ENCODE measurements at regions not wholly inside any gene's neighbourhood (a gene's known extent, or its start where the extent isn't known, plus 50 kb on each side); places are given as distances from the start of the nearest gene placed in this dataset.
"Not testable (repeated sequence)": the region's sequence is repeated elsewhere in the genome, so short reads cannot be mapped to it uniquely, and the experiment has no call there.

DNA sequence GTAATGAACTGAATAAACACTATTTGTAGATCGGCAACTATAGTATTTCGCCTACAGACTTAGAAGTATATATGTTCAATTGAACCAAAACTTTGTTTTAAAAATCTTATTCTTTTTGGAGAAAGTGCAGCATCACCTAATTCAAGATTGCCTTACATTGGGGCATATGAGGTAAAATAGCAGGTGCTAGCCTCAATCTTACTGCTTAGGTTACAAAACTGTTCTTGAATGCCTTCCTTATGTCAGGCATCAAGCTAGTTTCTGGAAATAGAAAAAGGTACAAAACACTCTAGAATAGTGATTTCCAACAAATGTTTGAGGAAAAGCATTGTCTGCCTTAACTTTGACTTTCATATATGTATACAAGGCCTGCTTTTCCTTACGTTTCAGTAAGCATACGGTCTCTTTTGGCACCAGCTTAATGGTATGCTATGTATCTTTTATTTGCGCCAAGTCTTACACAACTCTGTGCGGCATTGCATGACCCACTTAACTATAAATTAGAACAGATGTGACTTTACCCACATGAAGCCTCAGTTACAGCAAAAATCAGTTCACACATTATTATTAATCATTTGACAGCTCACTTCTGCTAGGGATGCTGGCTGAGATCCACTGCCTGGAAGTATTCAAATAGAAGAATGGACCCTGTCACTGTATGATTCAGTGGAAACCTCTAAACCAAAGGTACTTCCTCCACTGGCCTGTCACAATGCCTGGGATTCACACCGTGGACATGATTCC lies 174.1 kb downstream of the PRELID2 start:
- no peak overlapping the region for H4K12ac ChIP-seq (ENCODE audit: low read depth, low read length)
- no peak overlapping the region for H3K4me3 ChIP-seq (ENCODE audit: low read depth, low read length)
- no peak overlapping the region for H3K18ac ChIP-seq (ENCODE audit: low read length)
- H4K8ac ChIP-seq (ENCODE audit: low read depth, low read length) = no peak overlapping the region
- no peaks in the 10 kb centered on the region for H3K79me1 ChIP-seq (ENCODE audit: low read length)
- H3K27ac ChIP-seq (ENCODE audit: low read depth, low read length) = no peak overlapping the region
- H3K79me2 ChIP-seq (ENCODE audit: control insufficient read depth, insufficient read depth, low read length, poor library complexity) = no peaks in the 10 kb centered on the region
- no peaks in the 10 kb centered on the region for H3K9me3 ChIP-seq (ENCODE audit: insufficient read depth, low read depth, low read length)
- H3K4me2 ChIP-seq (ENCODE audit: low read length) = no peak overlapping the region
- H2BK120ac ChIP-seq (ENCODE audit: insufficient read depth, low read length, poor library complexity) = no peak overlapping the region
- DNase-seq = no peak
- H3K4me1 ChIP-seq (ENCODE audit: control insufficient read depth in 1 of 2, insufficient read depth in 2 of 2, low read length in 2 of 2) = no peaks in the 10 kb centered on the region
- H4K91ac ChIP-seq (ENCODE audit: low read depth, low read length) = no peak overlapping the region
- WGBS (ENCODE audit: extremely low coverage, insufficient coverage, insufficient read length) = no CpG with 5 or more reads among the region's 7 CpGs
- no peak overlapping the region for H2AK5ac ChIP-seq (ENCODE audit: low read length)
- no peaks in the 10 kb centered on the region for H3K36me3 ChIP-seq (ENCODE audit: control insufficient read depth in 1 of 2, insufficient read depth in 2 of 2, low read length in 2 of 2)
- no peak overlapping the region for H2BK5ac ChIP-seq (ENCODE audit: low read depth, low read length, poor library complexity)
- no peak overlapping the region for H3K4ac ChIP-seq (ENCODE audit: low read depth, low read length)
- H2AFZ ChIP-seq (ENCODE audit: insufficient read depth, low read length, poor library complexity) = no peak overlapping the region
- no peaks in the 10 kb centered on the region for H3K27me3 ChIP-seq (ENCODE audit: insufficient read depth, low read length)
- H3K23ac ChIP-seq (ENCODE audit: low read length) = no peak overlapping the region
- H3K9ac ChIP-seq (ENCODE audit: low read length) = no peak overlapping the region
- no peak overlapping the region for H3K14ac ChIP-seq (ENCODE audit: low read length)
- no peak overlapping the region for H2BK12ac ChIP-seq (ENCODE audit: low read length)

DNA sequence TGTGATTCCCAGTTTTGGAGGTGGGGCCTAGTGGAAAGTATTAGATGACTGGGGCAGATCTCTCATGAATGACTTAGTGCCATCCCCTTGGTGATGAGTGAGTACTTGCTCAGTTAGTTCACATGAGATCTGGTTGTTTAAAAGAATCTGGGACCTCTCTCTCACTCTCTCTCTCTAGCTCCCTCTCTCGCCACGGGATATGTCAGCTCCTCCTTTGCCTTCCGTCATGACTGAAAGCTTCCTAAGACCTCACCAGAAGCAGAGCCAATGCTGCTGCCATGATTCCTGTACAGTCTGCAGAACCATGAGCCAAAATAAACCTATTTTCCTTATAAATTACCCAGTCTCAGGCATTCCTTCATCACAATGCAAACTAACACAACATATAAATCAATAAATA lies 176.7 kb downstream of the PRELID2 start:
- Histone ChIP-seq H2AFZ (ENCODE audit: insufficient read depth, low read length, poor library complexity) (no peak overlapping the region), H3K27ac (ENCODE audit: low read depth, low read length) (no peak overlapping the region), H3K27me3 (ENCODE audit: insufficient read depth, low read length) (no peaks in the 10 kb centered on the region), H2BK120ac (ENCODE audit: insufficient read depth, low read length, poor library complexity) (no peak overlapping the region), H3K4ac (ENCODE audit: low read depth, low read length) (no peak overlapping the region), H3K4me2 (ENCODE audit: low read length) (no peak overlapping the region), H4K91ac (ENCODE audit: low read depth, low read length) (no peak overlapping the region), H3K9me3 (ENCODE audit: insufficient read depth, low read depth, low read length) (no peaks in the 10 kb centered on the region), H3K23ac (ENCODE audit: low read length) (no peak overlapping the region), H3K14ac (ENCODE audit: low read length) (no peak overlapping the region), H3K4me1 (ENCODE audit: control insufficient read depth in 1 of 2, insufficient read depth in 2 of 2, low read length in 2 of 2) (no peaks in the 10 kb centered on the region), H3K9ac (ENCODE audit: low read length) (no peak overlapping the region), H3K4me3 (ENCODE audit: low read depth, low read length) (no peak overlapping the region), H4K8ac (ENCODE audit: low read depth, low read length) (no peak overlapping the region), H3K36me3 (ENCODE audit: control insufficient read depth in 1 of 2, insufficient read depth in 2 of 2, low read length in 2 of 2) (no peaks in the 10 kb centered on the region), H4K12ac (ENCODE audit: low read depth, low read length) (no peak overlapping the region), H2BK12ac (ENCODE audit: low read length) (no peak overlapping the region), H2BK5ac (ENCODE audit: low read depth, low read length, poor library complexity) (no peak overlapping the region), H3K79me1 (ENCODE audit: low read length) (no peaks in the 10 kb centered on the region), H2AK5ac (ENCODE audit: low read length) (no peak overlapping the region), H3K79me2 (ENCODE audit: control insufficient read depth, insufficient read depth, low read length, poor library complexity) (no peaks in the 10 kb centered on the region), H3K18ac (ENCODE audit: low read length) (no peak overlapping the region)
- WGBS (ENCODE audit: extremely low coverage, insufficient coverage, insufficient read length) = no CpG with 5 or more reads among the region's 3 CpGs
- no peak for DNase-seq

DNA sequence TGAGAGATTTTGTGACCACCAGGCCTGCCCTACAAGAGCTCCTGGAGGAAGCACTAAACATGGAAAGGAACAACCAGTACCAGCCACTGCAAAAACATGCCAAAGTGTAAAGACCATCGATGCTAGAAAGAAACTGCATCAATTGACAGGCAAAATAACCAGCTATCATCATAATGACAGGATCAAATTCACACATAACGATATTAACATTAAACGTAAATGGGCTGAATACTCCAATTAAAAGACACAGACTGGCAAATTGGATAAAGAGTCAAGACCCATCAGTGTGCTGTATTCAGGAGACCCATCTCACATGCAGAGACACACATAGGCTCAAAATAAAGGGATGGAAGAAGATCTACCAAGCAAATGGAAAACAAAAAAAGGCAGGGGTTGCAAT lies 182.4 kb downstream of the PRELID2 start:
- not testable (repeated sequence) for H4K8ac ChIP-seq (ENCODE audit: low read depth, low read length); H2BK120ac ChIP-seq (ENCODE audit: insufficient read depth, low read length, poor library complexity); H4K91ac ChIP-seq (ENCODE audit: low read depth, low read length); H3K14ac ChIP-seq (ENCODE audit: low read length); H2BK12ac ChIP-seq (ENCODE audit: low read length); H3K27ac ChIP-seq (ENCODE audit: low read depth, low read length); H2BK5ac ChIP-seq (ENCODE audit: low read depth, low read length, poor library complexity); H3K9me3 ChIP-seq (ENCODE audit: insufficient read depth, low read depth, low read length); H3K27me3 ChIP-seq (ENCODE audit: insufficient read depth, low read length); H3K4me2 ChIP-seq (ENCODE audit: low read length); H4K12ac ChIP-seq (ENCODE audit: low read depth, low read length); H3K4me1 ChIP-seq (ENCODE audit: control insufficient read depth in 1 of 2, insufficient read depth in 2 of 2, low read length in 2 of 2); H2AK5ac ChIP-seq (ENCODE audit: low read length); H3K9ac ChIP-seq (ENCODE audit: low read length); H3K36me3 ChIP-seq (ENCODE audit: control insufficient read depth in 1 of 2, insufficient read depth in 2 of 2, low read length in 2 of 2); H3K79me2 ChIP-seq (ENCODE audit: control insufficient read depth, insufficient read depth, low read length, poor library complexity); H2AFZ ChIP-seq (ENCODE audit: insufficient read depth, low read length, poor library complexity); H3K4ac ChIP-seq (ENCODE audit: low read depth, low read length); H3K79me1 ChIP-seq (ENCODE audit: low read length); H3K18ac ChIP-seq (ENCODE audit: low read length); H3K4me3 ChIP-seq (ENCODE audit: low read depth, low read length); DNase-seq; H3K23ac ChIP-seq (ENCODE audit: low read length)
- WGBS (ENCODE audit: extremely low coverage, insufficient coverage, insufficient read length) = no CpG with 5 or more reads among the region's 3 CpGs

DNA sequence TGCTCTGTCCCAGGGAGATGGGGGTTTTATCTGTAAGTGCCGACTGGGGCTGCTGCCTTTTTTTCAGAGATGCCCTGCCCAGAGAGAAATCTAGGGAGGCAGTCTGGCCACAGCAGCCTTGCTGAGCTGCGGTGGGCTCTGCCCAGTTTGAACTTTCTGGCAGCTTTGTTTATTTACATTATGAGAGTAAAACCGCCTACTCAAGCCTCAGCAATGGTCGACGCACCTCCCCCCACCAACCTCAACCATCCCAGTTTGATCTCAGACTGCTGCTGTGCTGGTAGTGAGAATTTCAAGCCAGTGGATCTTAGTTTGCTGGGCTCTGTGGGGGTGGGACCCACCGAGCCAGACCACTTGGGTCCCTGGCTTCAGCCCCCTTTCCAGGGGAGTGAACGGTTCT lies 188.0 kb downstream of the PRELID2 start:
- H3K9ac ChIP-seq (ENCODE audit: low read length); H3K9me3 ChIP-seq (ENCODE audit: insufficient read depth, low read depth, low read length): not testable (repeated sequence)

More for the DNA sequence above, 188.0 kb downstream of the PRELID2 start:
- not testable (repeated sequence) for H3K27ac ChIP-seq (ENCODE audit: low read depth, low read length); H3K79me1 ChIP-seq (ENCODE audit: low read length); H3K36me3 ChIP-seq (ENCODE audit: control insufficient read depth in 1 of 2, insufficient read depth in 2 of 2, low read length in 2 of 2); H4K91ac ChIP-seq (ENCODE audit: low read depth, low read length); H2BK120ac ChIP-seq (ENCODE audit: insufficient read depth, low read length, poor library complexity); H4K8ac ChIP-seq (ENCODE audit: low read depth, low read length); H3K23ac ChIP-seq (ENCODE audit: low read length); H3K14ac ChIP-seq (ENCODE audit: low read length); DNase-seq; H3K18ac ChIP-seq (ENCODE audit: low read length); H3K4me2 ChIP-seq (ENCODE audit: low read length); H2AFZ ChIP-seq (ENCODE audit: insufficient read depth, low read length, poor library complexity); H3K4ac ChIP-seq (ENCODE audit: low read depth, low read length); H2AK5ac ChIP-seq (ENCODE audit: low read length); H2BK12ac ChIP-seq (ENCODE audit: low read length); H3K4me1 ChIP-seq (ENCODE audit: control insufficient read depth in 1 of 2, insufficient read depth in 2 of 2, low read length in 2 of 2); H4K12ac ChIP-seq (ENCODE audit: low read depth, low read length); H2BK5ac ChIP-seq (ENCODE audit: low read depth, low read length, poor library complexity); H3K79me2 ChIP-seq (ENCODE audit: control insufficient read depth, insufficient read depth, low read length, poor library complexity); H3K27me3 ChIP-seq (ENCODE audit: insufficient read depth, low read length); H3K4me3 ChIP-seq (ENCODE audit: low read depth, low read length)
- no CpG with 5 or more reads among the region's 7 CpGs for WGBS (ENCODE audit: extremely low coverage, insufficient coverage, insufficient read length)

Data from trophoblast cell (in vitro differentiated cells and primary cell).